ENCODE measurements at regions not wholly inside any gene's neighbourhood (a gene's known extent, or its start where the extent isn't known, plus 50 kb on each side); places are given as distances from the start of the nearest gene placed in this dataset.

- H3K27me3 ChIP-seq (replicated peaks in 1 of 2; ENCODE audit: control insufficient read depth in 2 of 2, extremely low read depth in 1 of 2, insufficient read depth in 2 of 2, low read length in 1 of 2), result no peaks in the 10 kb centered on the region
- Mint-ChIP-seq H3K27me3 (no peaks in the 10 kb centered on the region), H3K9me3 (peaks cover 14 to 19% (median 15%) of the 10 kb centered on the region in 3 donors), H3K4me1 (no peaks in the 10 kb centered on the region), H3K36me3 (no peaks in the 10 kb centered on the region), H3K27ac (no peak overlapping the region), H3K4me3 (no peak overlapping the region)
- DNase-seq (no peak), ATAC-seq (replicated peaks in 1 of 4) (no peak)
- no peaks in the 10 kb centered on the region for H3K36me3 ChIP-seq (ENCODE audit: control insufficient read depth in 2 of 2, extremely low read depth in 1 of 2, insufficient read depth in 1 of 2, low read length in 1 of 2)
- WGBS (ENCODE audit: insufficient coverage), result 67% methylated on average over 1 of the region's 1 CpG
- no peak overlapping the region for H3K27ac ChIP-seq (ENCODE audit: low read length)
- CTCF ChIA-PET, result no interaction called here
- H3K4me3 ChIP-seq (ENCODE audit: control insufficient read depth in 1 of 2, extremely low read depth in 1 of 2, low read length in 1 of 2), result no peak overlapping the region
- POLR2A ChIA-PET, result no interaction called here
- H3K9me3 ChIP-seq, result no peaks in the 10 kb centered on the region
- H3K4me1 ChIP-seq (ENCODE audit: control insufficient read depth in 1 of 2, extremely low read depth in 1 of 2, insufficient read depth in 2 of 2, low read length in 2 of 2), result no peaks in the 10 kb centered on the region
Observed at GRCh38 chr1:106755682-106756406, 300.6 kb upstream of the PRMT6 start.

- no peaks in the 10 kb centered on the region for H3K27me3 ChIP-seq (replicated peaks in 1 of 2; ENCODE audit: control insufficient read depth in 2 of 2, extremely low read depth in 1 of 2, insufficient read depth in 2 of 2, low read length in 1 of 2)
- Mint-ChIP-seq H3K36me3 (no peaks in the 10 kb centered on the region), H3K27ac (no peak overlapping the region), H3K4me3 (no peak overlapping the region), H3K4me1 (no peaks in the 10 kb centered on the region), H3K9me3 (peaks cover 12 to 18% (median 16%) of the 10 kb centered on the region in 3 donors), H3K27me3 (no peaks in the 10 kb centered on the region)
- H3K9me3 ChIP-seq, result no peaks in the 10 kb centered on the region
- CTCF ChIA-PET, result no interaction called here
- no peak overlapping the region for H3K4me3 ChIP-seq (ENCODE audit: control insufficient read depth in 1 of 2, extremely low read depth in 1 of 2, low read length in 1 of 2)
- POLR2A ChIA-PET, result no interaction called here
- ATAC-seq (replicated peaks in 1 of 4) (no peak), DNase-seq (no peak)
- no peaks in the 10 kb centered on the region for H3K36me3 ChIP-seq (ENCODE audit: control insufficient read depth in 2 of 2, extremely low read depth in 1 of 2, insufficient read depth in 1 of 2, low read length in 1 of 2)
- H3K27ac ChIP-seq (ENCODE audit: low read length), result no peak overlapping the region
- no peaks in the 10 kb centered on the region for H3K4me1 ChIP-seq (ENCODE audit: control insufficient read depth in 1 of 2, extremely low read depth in 1 of 2, insufficient read depth in 2 of 2, low read length in 2 of 2)
- no CpG with 5 or more reads among the region's 1 CpG for WGBS (ENCODE audit: insufficient coverage)
Observed at GRCh38 chr1:106756752-106757151, 299.7 kb upstream of the PRMT6 start.

GRCh38 chr1:106768077-106768476, 288.4 kb upstream of the PRMT6 start:
- no CpG with 5 or more reads among the region's 2 CpGs for WGBS (ENCODE audit: insufficient coverage)
- ATAC-seq (replicated peaks in 1 of 4), result no peak
- CTCF ChIA-PET, result no interaction called here

DNA sequence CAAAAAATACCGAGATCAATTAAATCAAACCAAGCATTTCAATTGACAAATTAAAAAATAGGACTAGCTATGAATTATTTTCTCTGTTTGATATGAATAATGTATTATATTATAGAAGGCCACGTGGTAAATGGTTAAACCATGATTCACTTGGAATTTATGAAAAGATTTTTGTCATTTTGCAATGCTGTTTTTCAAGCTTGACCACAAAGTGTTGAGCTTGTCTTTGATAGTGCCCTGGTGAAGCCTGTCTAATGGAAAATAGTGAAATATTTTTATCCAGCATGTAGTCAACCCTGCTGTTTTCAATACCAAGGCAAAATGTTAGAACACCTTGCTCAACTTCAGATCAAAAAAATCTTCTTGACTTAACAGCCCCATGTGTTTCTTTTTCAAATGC, 288.0 kb upstream of the PRMT6 start:
- H3K4me3 Mint-ChIP-seq, result no peak overlapping the region
- CTCF ChIA-PET, result no interaction called here
- ATAC-seq (replicated peaks in 1 of 4) (no peak), DNase-seq (no peak)
- Histone ChIP-seq H3K36me3 (ENCODE audit: control insufficient read depth in 2 of 2, extremely low read depth in 1 of 2, insufficient read depth in 1 of 2, low read length in 1 of 2) (no peaks in the 10 kb centered on the region), H3K4me1 (ENCODE audit: control insufficient read depth in 1 of 2, extremely low read depth in 1 of 2, insufficient read depth in 2 of 2, low read length in 2 of 2) (no peaks in the 10 kb centered on the region), H3K27me3 (replicated peaks in 1 of 2; ENCODE audit: control insufficient read depth in 2 of 2, extremely low read depth in 1 of 2, insufficient read depth in 2 of 2, low read length in 1 of 2) (no peaks in the 10 kb centered on the region), H3K9me3 (no peaks in the 10 kb centered on the region), H3K4me3 (ENCODE audit: control insufficient read depth in 1 of 2, extremely low read depth in 1 of 2, low read length in 1 of 2) (no peak overlapping the region), H3K27ac (ENCODE audit: low read length) (no peak overlapping the region)
- no peaks in the 10 kb centered on the region for H3K27me3 Mint-ChIP-seq
- POLR2A ChIA-PET, result no interaction called here
- WGBS (ENCODE audit: insufficient coverage), result no CpG with 5 or more reads among the region's 2 CpGs
- H3K36me3 Mint-ChIP-seq, result no peaks in the 10 kb centered on the region
- H3K9me3 Mint-ChIP-seq, result peaks cover 2 to 10% (median 8%) of the 10 kb centered on the region in 3 donors
- H3K4me1 Mint-ChIP-seq, result no peaks in the 10 kb centered on the region
- no peak overlapping the region for H3K27ac Mint-ChIP-seq

More at GRCh38 chr1:106768077-106768476, 288.4 kb upstream of the PRMT6 start:
- no peaks in the 10 kb centered on the region for H3K36me3 ChIP-seq (ENCODE audit: control insufficient read depth in 2 of 2, extremely low read depth in 1 of 2, insufficient read depth in 1 of 2, low read length in 1 of 2)
- H3K9me3 ChIP-seq, result no peaks in the 10 kb centered on the region
- DNase-seq, result no peak
- H3K36me3 Mint-ChIP-seq, result no peaks in the 10 kb centered on the region
- H3K4me3 Mint-ChIP-seq, result no peak overlapping the region
- H3K27me3 ChIP-seq (replicated peaks in 1 of 2; ENCODE audit: control insufficient read depth in 2 of 2, extremely low read depth in 1 of 2, insufficient read depth in 2 of 2, low read length in 1 of 2), result no peaks in the 10 kb centered on the region
- H3K4me3 ChIP-seq (ENCODE audit: control insufficient read depth in 1 of 2, extremely low read depth in 1 of 2, low read length in 1 of 2), result no peak overlapping the region
- peaks cover 2 to 6% (median 5%) of the 10 kb centered on the region in 3 donors for H3K9me3 Mint-ChIP-seq
- POLR2A ChIA-PET, result no interaction called here
- no peaks in the 10 kb centered on the region for H3K4me1 ChIP-seq (ENCODE audit: control insufficient read depth in 1 of 2, extremely low read depth in 1 of 2, insufficient read depth in 2 of 2, low read length in 2 of 2)
- no peak overlapping the region for H3K27ac Mint-ChIP-seq
- no peaks in the 10 kb centered on the region for H3K27me3 Mint-ChIP-seq
- no peaks in the 10 kb centered on the region for H3K4me1 Mint-ChIP-seq
- H3K27ac ChIP-seq (ENCODE audit: low read length), result no peak overlapping the region

GRCh38 chr1:106773206-106773605, 283.3 kb upstream of the PRMT6 start:
- no peak overlapping the region for H3K27ac Mint-ChIP-seq
- CTCF ChIA-PET, result no interaction called here

GRCh38 chr1:106780066-106780465, 276.4 kb upstream of the PRMT6 start:
- no peaks in the 10 kb centered on the region for H3K27me3 Mint-ChIP-seq
- no peaks in the 10 kb centered on the region for H3K36me3 ChIP-seq (ENCODE audit: control insufficient read depth in 2 of 2, extremely low read depth in 1 of 2, insufficient read depth in 1 of 2, low read length in 1 of 2)
- WGBS (ENCODE audit: insufficient coverage), result 100% methylated on average over 1 of the region's 1 CpG
- H3K27me3 ChIP-seq (replicated peaks in 1 of 2; ENCODE audit: control insufficient read depth in 2 of 2, extremely low read depth in 1 of 2, insufficient read depth in 2 of 2, low read length in 1 of 2), result no peaks in the 10 kb centered on the region
- H3K27ac ChIP-seq (ENCODE audit: low read length), result no peak overlapping the region
- DNase-seq (no peak), ATAC-seq (replicated peaks in 1 of 4) (no peak)
- CTCF ChIA-PET, result no interaction called here
- no peaks in the 10 kb centered on the region for H3K36me3 Mint-ChIP-seq
- no peaks in the 10 kb centered on the region for H3K9me3 ChIP-seq
- H3K9me3 Mint-ChIP-seq, result peaks cover 5 to 26% (median 23%) of the 10 kb centered on the region in 3 donors
- H3K4me3 ChIP-seq (ENCODE audit: control insufficient read depth in 1 of 2, extremely low read depth in 1 of 2, low read length in 1 of 2), result no peak overlapping the region
- H3K4me3 Mint-ChIP-seq, result no peak overlapping the region
- no peak overlapping the region for H3K27ac Mint-ChIP-seq
- no peaks in the 10 kb centered on the region for H3K4me1 ChIP-seq (ENCODE audit: control insufficient read depth in 1 of 2, extremely low read depth in 1 of 2, insufficient read depth in 2 of 2, low read length in 2 of 2)
- POLR2A ChIA-PET, result no interaction called here
- H3K4me1 Mint-ChIP-seq, result no peaks in the 10 kb centered on the region

More at GRCh38 chr1:106773206-106773605, 283.3 kb upstream of the PRMT6 start:
- Histone ChIP-seq H3K27me3 (replicated peaks in 1 of 2; ENCODE audit: control insufficient read depth in 2 of 2, extremely low read depth in 1 of 2, insufficient read depth in 2 of 2, low read length in 1 of 2) (no peaks in the 10 kb centered on the region), H3K9me3 (no peaks in the 10 kb centered on the region), H3K36me3 (ENCODE audit: control insufficient read depth in 2 of 2, extremely low read depth in 1 of 2, insufficient read depth in 1 of 2, low read length in 1 of 2) (no peaks in the 10 kb centered on the region), H3K4me3 (ENCODE audit: control insufficient read depth in 1 of 2, extremely low read depth in 1 of 2, low read length in 1 of 2) (no peak overlapping the region), H3K27ac (ENCODE audit: low read length) (no peak overlapping the region), H3K4me1 (ENCODE audit: control insufficient read depth in 1 of 2, extremely low read depth in 1 of 2, insufficient read depth in 2 of 2, low read length in 2 of 2) (no peaks in the 10 kb centered on the region)
- Mint-ChIP-seq H3K4me1 (no peaks in the 10 kb centered on the region), H3K27me3 (no peaks in the 10 kb centered on the region), H3K4me3 (no peak overlapping the region), H3K9me3 (peaks cover 10 to 45% (median 20%) of the 10 kb centered on the region in 3 donors), H3K36me3 (no peaks in the 10 kb centered on the region)
- POLR2A ChIA-PET, result no interaction called here
- 60% methylated on average over 2 of the region's 2 CpGs for WGBS (ENCODE audit: insufficient coverage)
- DNase-seq (no peak), ATAC-seq (replicated peaks in 1 of 4) (no peak)
